ENCODE measurements at regions not wholly inside any gene's neighbourhood (a gene's known extent, or its start where the extent isn't known, plus 50 kb on each side); places are given as distances from the start of the nearest gene placed in this dataset.

- BruUV-seq (replicated peaks): no TSS peak
- no peak for DNase-seq (ENCODE audit: low spot score)
- Histone ChIP-seq H3K27me3 (ENCODE audit: control insufficient read depth in 1 of 2, insufficient read depth in 2 of 2, low read length in 2 of 2) (no peaks in the 10 kb centered on the region), H3K9ac (ENCODE audit: insufficient read depth, low read depth, low read length) (no peak overlapping the region), H3K27ac (ENCODE audit: extremely low read length, insufficient read depth, low read length) (no peak overlapping the region), H3K4me1 (ENCODE audit: insufficient read depth, low read length) (peaks cover 11% of the 10 kb centered on the region), H3K4me3 (replicated peaks in 1 of 3; ENCODE audit: insufficient read depth in 1 of 3, low read depth in 2 of 3, low read length in 3 of 3) (no peak overlapping the region), H2AFZ (ENCODE audit: low read length) (no peak overlapping the region), H3K9me3 (ENCODE audit: low read length) (no peaks in the 10 kb centered on the region), H3K79me2 (ENCODE audit: insufficient read depth, low read length) (no peaks in the 10 kb centered on the region), H3K4me2 (ENCODE audit: low read depth, low read length) (no peak overlapping the region), H4K20me1 (ENCODE audit: insufficient read depth, low read length) (no peaks in the 10 kb centered on the region), H3K36me3 (replicated peaks in 1 of 2; ENCODE audit: control insufficient read depth in 1 of 2, insufficient read depth in 2 of 2, low read length in 2 of 2) (no peaks in the 10 kb centered on the region)
- ChIA-PET POLR2A (no interaction called here), CTCF (ENCODE audit: low intra/inter-chr PET ratio, low total read pairs) (no interaction called here)
- ATAC-seq: no peak
- FAIRE-seq: no peak
- intact Hi-C loops (cut with micrococcal nuclease; ENCODE audit: unreplicated experiment) (no loop called here), in situ Hi-C loops (cut with HindIII; ENCODE audit: extremely low pct_ligation_motif_present, low pct_unique_long_range_greater_than_20kb) (no loop called here)
- WGBS (ENCODE audit: low lambda C conversion rate): 38% methylated on average over 5 of the region's 5 CpGs
- TF ChIP-seq NFE2L2 (IDR thresholded peaks at IDR 0.05; ENCODE audit: low read length) (no peak), GATAD1 (CRISPR knock-in tag; IDR thresholded peaks at IDR 0.05) (no peak), HIVEP1 (CRISPR knock-in tag; IDR thresholded peaks at IDR 0.05) (no peak), ZNF816 (CRISPR knock-in tag; IDR thresholded peaks at IDR 0.05; ENCODE audit: borderline replicate concordance) (no peak), ZBTB43 (CRISPR knock-in tag; conservative IDR thresholded peaks at IDR 0.05) (no peak), YEATS2 (CRISPR knock-in tag; IDR thresholded peaks at IDR 0.05; ENCODE audit: borderline replicate concordance) (no peak), ZNF770 (CRISPR knock-in tag; IDR thresholded peaks at IDR 0.05) (no peak), GRHL1 (CRISPR knock-in tag; conservative IDR thresholded peaks at IDR 0.05) (no peak), MXD1 (CRISPR knock-in tag; IDR thresholded peaks at IDR 0.05) (no peak), ZFP36L2 (CRISPR knock-in tag; IDR thresholded peaks at IDR 0.05) (no peak), ATF6 (CRISPR knock-in tag; conservative IDR thresholded peaks at IDR 0.05) (no peak), NR2F1 (CRISPR knock-in tag; IDR thresholded peaks at IDR 0.05) (no peak), GABPA (IDR thresholded peaks at IDR 0.05; ENCODE audit: low read depth, low read length) (no peak), GABPA (CRISPR knock-in tag; IDR thresholded peaks at IDR 0.05; ENCODE audit: low read depth) (no peak), MAF1 (CRISPR knock-in tag; IDR thresholded peaks at IDR 0.05; ENCODE audit: borderline replicate concordance) (no peak), SRSF9 (IDR thresholded peaks at IDR 0.05; ENCODE audit: borderline replicate concordance, insufficient read depth, low read depth, low read length, poor library complexity, severe bottlenecking) (no peak), MIER2 (CRISPR knock-in tag; IDR thresholded peaks at IDR 0.05) (no peak), ZNF34 (CRISPR knock-in tag; IDR thresholded peaks at IDR 0.05; ENCODE audit: borderline replicate concordance) (no peak), ZZZ3 (CRISPR knock-in tag; IDR thresholded peaks at IDR 0.05; ENCODE audit: borderline replicate concordance) (no peak)
Observed at GRCh38 chr11:121958971-121959325, 157.1 kb downstream of the BLID start.

All from HepG2 (cell line).